IPS-18a (cell line): ENCODE measurements at regions not wholly inside any gene's neighbourhood (a gene's known extent, or its start where the extent isn't known, plus 50 kb on each side); places are given as distances from the start of the nearest gene placed in this dataset.

ENCODE experiments used
- H3K27ac ChIP-seq: one replicate; pipeline ENCODE4 v1.5.1; 2013; ENCODE audit warnings: low read length
- H3K27me3 ChIP-seq: one replicate; pipeline ENCODE4 v1.6.1; 2013; ENCODE audit warnings: mild to moderate bottlenecking, low read length; ENCODE audit not compliant: control insufficient read depth, insufficient read depth
- H3K36me3 ChIP-seq: one replicate; pipeline ENCODE4 v1.6.1; 2013; ENCODE audit warnings: low read depth, low read length; ENCODE audit not compliant: control insufficient read depth
- H3K4me1 ChIP-seq: one replicate; pipeline ENCODE4 v1.6.1; 2013; ENCODE audit warnings: low read depth, low read length; ENCODE audit not compliant: control insufficient read depth
- H3K4me3 ChIP-seq: one replicate; pipeline ENCODE4 v1.5.1; 2013; ENCODE audit warnings: low read length
- H3K9ac ChIP-seq: one replicate; pipeline ENCODE4 v1.6.1; 2013; ENCODE audit warnings: mild to moderate bottlenecking, low read length, moderate library complexity
- H3K9me3 ChIP-seq: one replicate; pipeline ENCODE4 v1.6.1; 2013; ENCODE audit warnings: low read depth, low read length; ENCODE audit not compliant: control insufficient read depth

DNA sequence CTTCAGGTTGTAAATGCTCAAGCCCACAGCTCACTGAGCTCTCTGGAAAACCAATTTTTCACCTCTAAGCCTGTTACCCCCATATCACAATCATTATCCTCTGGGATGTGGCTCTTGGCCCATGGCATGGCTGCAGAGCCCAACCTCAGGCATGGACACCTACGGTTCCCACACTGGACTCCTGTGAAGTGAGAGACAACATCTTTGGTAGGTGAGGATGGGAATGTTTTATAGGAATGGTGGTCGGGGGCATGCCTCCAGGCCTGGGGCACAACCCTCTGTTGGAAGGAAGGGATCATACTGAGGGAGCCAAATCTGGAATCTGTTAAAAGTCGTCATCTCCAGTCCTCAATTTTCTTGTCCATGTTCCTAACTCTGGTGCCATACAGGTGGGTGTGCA, 179.1 kb downstream of the FOXD2 start:
- Histone ChIP-seq H3K36me3 (no peaks in the 10 kb centered on the region), H3K4me3 (no peak overlapping the region), H3K27ac (no peak overlapping the region), H3K9ac (no peak overlapping the region), H3K27me3 (peaks cover 5% of the 10 kb centered on the region), H3K9me3 (no peaks in the 10 kb centered on the region), H3K4me1 (no peaks in the 10 kb centered on the region)

- no peak overlapping the region for H3K4me3 ChIP-seq
- no peaks in the 10 kb centered on the region for H3K36me3 ChIP-seq
- H3K4me1 ChIP-seq, result no peaks in the 10 kb centered on the region
- H3K27me3 ChIP-seq, result peaks cover 5% of the 10 kb centered on the region
- no peak overlapping the region for H3K27ac ChIP-seq
- H3K9me3 ChIP-seq, result no peaks in the 10 kb centered on the region
- no peak overlapping the region for H3K9ac ChIP-seq
Observed at GRCh38 chr1:47617381-47618221, 179.8 kb downstream of the FOXD2 start.

- no peak overlapping the region for H3K9ac ChIP-seq
- no peaks in the 10 kb centered on the region for H3K4me1 ChIP-seq
- H3K4me3 ChIP-seq, result no peak overlapping the region
- peaks cover 5% of the 10 kb centered on the region for H3K27me3 ChIP-seq
- no peaks in the 10 kb centered on the region for H3K36me3 ChIP-seq
- no peak overlapping the region for H3K27ac ChIP-seq
- no peaks in the 10 kb centered on the region for H3K9me3 ChIP-seq
Observed at GRCh38 chr1:47618222-47618720, 180.4 kb downstream of the FOXD2 start.

DNA sequence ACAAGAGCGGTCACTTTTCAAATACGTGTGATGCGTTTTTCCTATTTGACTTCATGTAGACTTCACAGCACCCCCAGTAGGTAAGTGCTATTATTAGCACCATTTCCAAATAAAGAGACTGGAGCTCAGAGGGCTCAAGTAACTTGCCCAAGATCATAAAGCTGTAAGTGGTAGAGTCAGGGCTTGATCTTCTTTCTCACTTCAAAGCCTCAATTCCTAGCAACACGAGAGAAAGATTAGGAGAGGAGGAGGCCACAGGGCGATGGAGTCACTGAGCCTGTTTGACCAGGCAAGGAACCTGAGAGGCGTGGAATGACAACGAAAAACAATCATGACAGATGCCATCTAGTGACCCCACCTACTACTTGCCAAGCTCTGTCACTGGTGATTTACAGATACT, 181.0 kb downstream of the FOXD2 start:
- no peak overlapping the region for H3K9ac ChIP-seq
- peaks cover 5% of the 10 kb centered on the region for H3K27me3 ChIP-seq
- no peak overlapping the region for H3K4me3 ChIP-seq
- H3K4me1 ChIP-seq, result no peaks in the 10 kb centered on the region
- H3K36me3 ChIP-seq, result no peaks in the 10 kb centered on the region
- H3K27ac ChIP-seq, result no peak overlapping the region
- H3K9me3 ChIP-seq, result no peaks in the 10 kb centered on the region

GRCh38 chr1:47621483-47621882, 183.6 kb downstream of the FOXD2 start:
- Histone ChIP-seq H3K9me3 (no peaks in the 10 kb centered on the region), H3K36me3 (no peaks in the 10 kb centered on the region), H3K27me3 (peaks cover 5% of the 10 kb centered on the region), H3K4me1 (no peaks in the 10 kb centered on the region), H3K27ac (no peak overlapping the region), H3K9ac (no peak overlapping the region), H3K4me3 (no peak overlapping the region)

GRCh38 chr1:47621977-47622376, 184.1 kb downstream of the FOXD2 start:
- H3K27ac ChIP-seq, result no peak overlapping the region
- no peaks in the 10 kb centered on the region for H3K36me3 ChIP-seq
- H3K9ac ChIP-seq, result no peak overlapping the region
- H3K9me3 ChIP-seq, result no peaks in the 10 kb centered on the region
- H3K4me3 ChIP-seq, result no peak overlapping the region
- no peaks in the 10 kb centered on the region for H3K4me1 ChIP-seq
- peaks cover 5% of the 10 kb centered on the region for H3K27me3 ChIP-seq

- Histone ChIP-seq H3K9ac (no peak overlapping the region), H3K4me1 (no peaks in the 10 kb centered on the region), H3K4me3 (no peak overlapping the region), H3K27ac (no peak overlapping the region), H3K27me3 (peaks cover 5% of the 10 kb centered on the region), H3K9me3 (no peaks in the 10 kb centered on the region), H3K36me3 (no peaks in the 10 kb centered on the region)
Observed at GRCh38 chr1:47622776-47623556, 185.1 kb downstream of the FOXD2 start.

- Histone ChIP-seq H3K27ac (no peak overlapping the region), H3K36me3 (no peaks in the 10 kb centered on the region), H3K4me3 (no peak overlapping the region), H3K4me1 (no peaks in the 10 kb centered on the region), H3K9ac (no peak overlapping the region), H3K9me3 (no peaks in the 10 kb centered on the region), H3K27me3 (peaks cover 5% of the 10 kb centered on the region)
Observed at GRCh38 chr1:47623557-47623940, 185.7 kb downstream of the FOXD2 start.

DNA sequence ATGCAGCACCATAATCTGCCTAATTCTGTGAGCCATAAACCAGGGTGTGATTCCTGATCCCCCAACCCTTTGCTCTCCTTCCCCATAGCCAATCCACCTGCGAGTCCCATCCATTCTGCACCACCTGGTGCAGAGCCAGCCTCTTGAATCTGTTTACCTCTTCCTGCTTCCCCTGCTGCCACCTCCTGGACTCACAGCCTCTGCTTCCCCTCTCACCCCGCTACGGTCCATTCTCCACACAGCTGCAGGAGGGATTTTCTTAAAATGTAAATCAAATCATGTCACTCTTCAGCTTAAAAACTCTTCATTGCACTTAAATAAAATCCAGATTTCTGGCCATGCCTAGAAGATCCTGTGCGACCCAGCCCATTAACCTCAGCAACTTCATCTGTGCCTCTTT, 186.7 kb downstream of the FOXD2 start:
- Histone ChIP-seq H3K27me3 (peaks cover 5% of the 10 kb centered on the region), H3K4me1 (no peaks in the 10 kb centered on the region), H3K36me3 (no peaks in the 10 kb centered on the region), H3K27ac (no peak overlapping the region), H3K9ac (no peak overlapping the region), H3K4me3 (no peak overlapping the region), H3K9me3 (no peaks in the 10 kb centered on the region)

GRCh38 chr1:47627016-47627415, 189.2 kb downstream of the FOXD2 start:
- Histone ChIP-seq H3K9ac (no peak overlapping the region), H3K9me3 (no peaks in the 10 kb centered on the region), H3K36me3 (no peaks in the 10 kb centered on the region)

DNA sequence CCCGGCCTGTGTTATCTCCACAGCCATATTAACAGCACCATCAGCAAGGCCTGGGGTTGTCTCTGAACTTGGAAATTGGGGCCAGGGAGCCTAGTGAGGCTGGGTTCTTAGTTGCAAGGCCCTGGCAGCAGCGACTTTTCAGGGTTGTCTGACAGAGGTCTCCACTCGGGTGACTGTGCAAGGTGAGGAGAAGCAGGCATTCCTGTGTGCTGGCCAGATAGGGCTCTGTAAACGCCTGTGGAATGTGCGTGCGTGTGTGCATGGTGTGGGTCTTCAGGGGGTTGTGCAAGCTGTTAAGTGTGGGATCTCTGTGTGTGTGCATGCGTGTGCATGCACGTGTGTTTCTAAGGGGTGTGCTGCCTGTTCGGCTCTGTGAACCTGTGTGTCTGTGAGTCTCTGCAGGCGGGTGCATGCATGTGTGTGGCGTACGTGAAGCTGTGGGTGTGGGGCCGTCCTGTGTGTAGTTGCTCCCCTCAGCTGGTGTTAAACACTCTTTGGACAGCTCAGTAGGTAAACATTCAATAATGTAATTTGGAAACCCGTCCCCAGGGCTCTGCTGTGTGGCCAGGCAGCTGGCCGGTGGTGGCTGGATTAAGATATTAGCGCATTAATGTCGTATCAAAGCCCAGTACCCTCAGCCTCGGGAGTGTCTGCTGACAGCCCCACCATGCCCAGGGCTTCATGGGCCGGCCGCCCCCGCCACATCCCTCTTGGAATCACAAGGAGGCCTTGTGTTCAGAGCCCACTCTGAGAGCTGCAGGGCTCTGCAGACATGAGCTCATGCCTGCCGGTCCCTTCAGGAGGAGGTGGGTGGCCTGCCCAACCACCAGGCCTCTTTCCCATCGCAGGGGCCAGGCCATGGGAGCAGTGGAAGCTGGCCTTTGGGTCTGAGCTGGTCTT, 189.9 kb downstream of the FOXD2 start:
- no peaks in the 10 kb centered on the region for H3K9me3 ChIP-seq
- H3K4me3 ChIP-seq, result no peak overlapping the region
- H3K4me1 ChIP-seq, result no peaks in the 10 kb centered on the region
- H3K36me3 ChIP-seq, result no peaks in the 10 kb centered on the region
- H3K27ac ChIP-seq, result no peak overlapping the region
- no peaks in the 10 kb centered on the region for H3K27me3 ChIP-seq
- no peak overlapping the region for H3K9ac ChIP-seq

More at GRCh38 chr1:47627016-47627415, 189.2 kb downstream of the FOXD2 start:
- no peak overlapping the region for H3K4me3 ChIP-seq
- no peaks in the 10 kb centered on the region for H3K4me1 ChIP-seq
- no peak overlapping the region for H3K27ac ChIP-seq
- no peaks in the 10 kb centered on the region for H3K27me3 ChIP-seq
